DND-41 (cell line): ENCODE measurements at regions not wholly inside any gene's neighbourhood (a gene's known extent, or its start where the extent isn't known, plus 50 kb on each side); places are given as distances from the start of the nearest gene placed in this dataset.

Experiments
- ATAC-seq: fragments of 200-7000 bp; cut with Tn5 transposase; 3 replicates; pipeline ENCODE4 v1.9.1; 2021; ENCODE audit warnings: low read depth; ENCODE audit not compliant: insufficient read depth
- DNase-seq: peaks from one replicate; pipeline ENCODE4 v3.0.0-alpha.2; 2020
- H2AFZ ChIP-seq: 2 replicates; pipeline ENCODE4 v1.6.0; 2012; ENCODE audit warnings: low read depth, low read length
- H3K27ac ChIP-seq: 2 replicates; pipeline ENCODE4 v1.5.1; 2012; ENCODE audit warnings: low read length, inconsistent platforms
- H3K27me3 ChIP-seq: fragments of 200-600 bp; sonication (generic); 2 replicates; pipeline ENCODE4 v1.6.0; 2012; ENCODE audit warnings: low read length, mild to moderate bottlenecking, inconsistent platforms; ENCODE audit not compliant: insufficient read depth, poor library complexity
- H3K36me3 ChIP-seq: 2 replicates; pipeline ENCODE4 v1.5.1; 2012; ENCODE audit warnings: low read length, inconsistent platforms; ENCODE audit not compliant: insufficient read depth
- H3K4me1 ChIP-seq: 2 replicates; pipeline ENCODE4 v1.5.1; 2012; ENCODE audit warnings: mild to moderate bottlenecking, low read length; ENCODE audit not compliant: insufficient read depth
- H3K4me2 ChIP-seq: 2 replicates; pipeline ENCODE4 v1.6.0; 2012; ENCODE audit warnings: mild to moderate bottlenecking, moderate library complexity, low read length, inconsistent platforms; ENCODE audit not compliant: insufficient read depth
- H3K4me3 ChIP-seq, 2 experiments: fragments of 200-600 bp in 1 of 2; shearing (Covaris generic) in 1 of 2; 2 replicates each; pipeline ENCODE4 v1.5.1; 2012 to 2016; ENCODE audit warnings: inconsistent platforms in 2 of 2, low read length in 2 of 2, mild to moderate bottlenecking in 2 of 2, low read depth in 1 of 2, moderate library complexity in 1 of 2
- H3K79me2 ChIP-seq: 2 replicates; pipeline ENCODE4 v1.6.0; 2012; ENCODE audit warnings: low read length, inconsistent platforms; ENCODE audit not compliant: insufficient read depth
- H3K9ac ChIP-seq: 2 replicates; pipeline ENCODE4 v1.6.0; 2012; ENCODE audit warnings: low read depth, mild to moderate bottlenecking, inconsistent platforms, low read length, moderate library complexity
- H3K9me3 ChIP-seq: 2 replicates; pipeline ENCODE4 v1.5.1; 2012; ENCODE audit warnings: low read length, moderate library complexity, mild to moderate bottlenecking, inconsistent platforms; ENCODE audit not compliant: insufficient read depth, severe bottlenecking
- H4K20me1 ChIP-seq: 2 replicates; pipeline ENCODE4 v1.6.0; 2012; ENCODE audit warnings: low read length; ENCODE audit not compliant: insufficient read depth
- CTCF ChIP-seq: IDR thresholded peaks from 2 replicates; pipeline ENCODE4 v1.5.1; 2012; ENCODE audit warnings: borderline replicate concordance, low read length, moderate library complexity, mild to moderate bottlenecking; ENCODE audit not compliant: poor library complexity, severe bottlenecking; ENCODE audit errors: extremely low read depth
- EZH2 ChIP-seq: IDR thresholded peaks from 3 replicates; pipeline ENCODE4 v1.6.1; 2012; ENCODE audit warnings: borderline replicate concordance, low read depth, mild to moderate bottlenecking, moderate library complexity, low read length, inconsistent platforms; ENCODE audit not compliant: severe bottlenecking

GRCh38 chr1:80448081-80448480 lies 1352.7 kb upstream of the ADGRL2 start:
- Histone ChIP-seq H3K9ac (no peak overlapping the region), H3K27me3 (no peaks in the 10 kb centered on the region), H3K27ac (no peak overlapping the region), H3K4me3 (no peak overlapping the region), H3K4me1 (no peaks in the 10 kb centered on the region), H3K4me2 (no peak overlapping the region), H2AFZ (no peak overlapping the region), H3K79me2 (no peaks in the 10 kb centered on the region), H3K36me3 (no peaks in the 10 kb centered on the region), H4K20me1 (no peaks in the 10 kb centered on the region), H3K9me3 (no peaks in the 10 kb centered on the region)
- TF ChIP-seq EZH2 (no peak), CTCF (no peak)
- ATAC-seq (no peak), DNase-seq (no peak)

GRCh38 chr1:80447526-80447925 lies 1353.2 kb upstream of the ADGRL2 start:
- Histone ChIP-seq H3K4me1 (no peaks in the 10 kb centered on the region), H3K79me2 (no peaks in the 10 kb centered on the region), H3K27me3 (no peaks in the 10 kb centered on the region), H3K4me2 (no peak overlapping the region), H2AFZ (no peak overlapping the region), H3K9me3 (no peaks in the 10 kb centered on the region), H4K20me1 (no peaks in the 10 kb centered on the region), H3K4me3 (no peak overlapping the region), H3K9ac (no peak overlapping the region), H3K36me3 (no peaks in the 10 kb centered on the region), H3K27ac (no peak overlapping the region)
- TF ChIP-seq EZH2 (no peak), CTCF (no peak)
- ATAC-seq = no peak
- no peak for DNase-seq

- TF ChIP-seq CTCF (no peak), EZH2 (no peak)
- ATAC-seq (no peak), DNase-seq (no peak)
- H3K27ac ChIP-seq = no peak overlapping the region
- H3K4me1 ChIP-seq = no peaks in the 10 kb centered on the region
- no peaks in the 10 kb centered on the region for H3K27me3 ChIP-seq
- H3K79me2 ChIP-seq = no peaks in the 10 kb centered on the region
- H3K36me3 ChIP-seq = no peaks in the 10 kb centered on the region
- H3K4me3 ChIP-seq = no peak overlapping the region
- no peak overlapping the region for H3K4me2 ChIP-seq
- no peak overlapping the region for H2AFZ ChIP-seq
- no peak overlapping the region for H3K9ac ChIP-seq
- no peaks in the 10 kb centered on the region for H3K9me3 ChIP-seq
- no peaks in the 10 kb centered on the region for H4K20me1 ChIP-seq
Measured at GRCh38 chr1:80445033-80445432, 1355.7 kb upstream of the ADGRL2 start.

GRCh38 chr1:80444171-80444570 lies 1356.6 kb upstream of the ADGRL2 start:
- no peak overlapping the region for H3K4me3 ChIP-seq
- H3K9ac ChIP-seq = no peak overlapping the region
- no peaks in the 10 kb centered on the region for H3K9me3 ChIP-seq
- H3K4me1 ChIP-seq = no peaks in the 10 kb centered on the region
- no peaks in the 10 kb centered on the region for H3K36me3 ChIP-seq
- DNase-seq (no peak), ATAC-seq (no peak)
- no peak for TF ChIP-seq EZH2
- TF ChIP-seq CTCF = no peak
- H3K4me2 ChIP-seq = no peak overlapping the region
- H2AFZ ChIP-seq = no peak overlapping the region
- no peaks in the 10 kb centered on the region for H3K79me2 ChIP-seq
- no peaks in the 10 kb centered on the region for H3K27me3 ChIP-seq
- H3K27ac ChIP-seq = no peak overlapping the region
- H4K20me1 ChIP-seq = no peaks in the 10 kb centered on the region
